Activated CD8-positive, alpha-beta memory T cell treated with anti-CD3 and anti-CD28 coated beads, Interleukin-2, amount 50 U/mL, for 4 hours (primary cell): ENCODE measurements at regions not wholly inside any gene's neighbourhood (a gene's known extent, or its start where the extent isn't known, plus 50 kb on each side); places are given as distances from the start of the nearest gene placed in this dataset.
"Not testable (repeated sequence)": the region's sequence is repeated elsewhere in the genome, so short reads cannot be mapped to it uniquely, and the experiment has no call there.

Source experiments
- DNase-seq: peaks from one replicate; pipeline ENCODE4 v3.0.0-alpha.2; 2020

DNA sequence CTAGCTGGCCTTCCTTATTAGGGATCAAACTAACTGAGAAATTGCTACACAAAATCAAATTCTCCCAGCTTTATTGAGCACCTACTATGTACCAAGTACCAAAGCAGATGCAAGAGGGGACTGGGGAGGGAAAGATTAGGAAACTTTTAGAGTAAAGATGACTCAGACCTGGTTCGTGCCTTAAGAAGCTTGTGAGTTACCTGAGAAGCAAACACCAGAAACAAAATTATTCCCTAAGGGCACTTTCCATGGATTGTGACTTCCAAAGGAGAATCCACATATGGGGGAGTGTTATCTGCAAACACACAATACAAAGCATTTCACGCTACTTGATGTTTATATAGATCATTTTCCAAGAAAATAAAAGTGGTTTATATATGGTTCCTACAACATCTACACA, 326.9 kb upstream of the HNRNPA3 start:
- DNase-seq: no peak

DNA sequence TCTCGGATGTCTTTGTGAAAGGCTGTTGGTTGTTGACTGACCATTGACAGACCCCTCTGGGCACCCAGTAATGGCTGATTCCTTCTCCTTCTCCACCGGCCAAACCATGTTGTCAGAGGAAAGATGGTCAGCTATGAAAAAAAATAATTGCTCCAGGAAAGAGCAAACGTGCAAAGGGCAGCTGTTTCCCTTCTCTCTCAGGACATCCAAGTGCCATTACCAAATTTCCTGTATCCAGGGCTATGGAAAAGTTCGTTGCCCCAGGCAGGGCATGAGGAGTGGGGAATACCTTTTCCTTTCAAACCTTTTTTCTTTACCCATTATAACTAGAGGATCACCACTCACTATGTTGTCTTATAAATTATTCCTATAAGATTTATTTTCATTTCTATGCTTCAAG, 321.5 kb upstream of the HNRNPA3 start:
- no peak for DNase-seq

DNA sequence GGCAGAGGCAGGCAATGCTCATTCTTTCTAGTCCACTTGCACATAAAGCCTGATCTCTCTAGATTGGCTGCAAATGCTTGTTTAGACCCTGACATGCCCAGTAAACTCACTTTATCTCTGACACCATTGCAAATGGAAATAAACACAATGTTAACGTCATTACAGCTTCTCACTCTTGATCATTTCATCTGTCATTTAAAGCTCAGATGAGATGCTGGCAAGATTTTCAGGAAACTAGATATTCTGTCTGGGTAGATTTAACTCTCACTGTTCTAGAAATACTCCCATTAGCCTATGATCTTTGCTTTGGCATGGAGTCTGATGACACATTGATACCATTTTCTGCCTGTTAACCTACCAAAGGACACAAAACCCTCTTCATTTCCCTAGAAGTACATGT, 320.7 kb upstream of the HNRNPA3 start:
- DNase-seq: no peak

DNA sequence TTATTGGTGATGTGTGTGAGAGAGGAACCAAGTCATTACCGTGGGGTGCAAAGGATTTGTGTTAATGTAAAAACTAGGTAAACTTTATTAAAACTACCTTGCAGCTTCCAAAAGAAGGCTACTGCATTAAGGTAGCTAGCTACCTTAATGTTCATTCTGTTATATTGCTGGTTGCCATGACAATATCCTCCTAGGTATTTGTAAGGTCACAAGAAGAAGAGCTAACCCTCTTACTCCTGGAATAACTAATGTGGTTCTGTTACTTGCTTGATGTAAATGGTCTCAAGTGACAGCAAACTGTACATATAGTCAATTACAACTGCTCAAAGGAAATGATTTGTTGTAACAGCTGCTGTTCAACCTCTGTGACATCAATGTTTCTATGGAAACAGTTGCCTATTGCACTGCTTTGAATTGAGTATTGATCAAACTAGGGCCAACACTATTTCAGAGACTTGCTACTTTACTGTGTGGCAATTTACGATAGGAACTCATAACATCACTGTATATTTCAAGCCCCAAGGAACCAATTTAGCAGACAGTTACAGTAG, 319.8 kb upstream of the HNRNPA3 start:
- no peak for DNase-seq

DNA sequence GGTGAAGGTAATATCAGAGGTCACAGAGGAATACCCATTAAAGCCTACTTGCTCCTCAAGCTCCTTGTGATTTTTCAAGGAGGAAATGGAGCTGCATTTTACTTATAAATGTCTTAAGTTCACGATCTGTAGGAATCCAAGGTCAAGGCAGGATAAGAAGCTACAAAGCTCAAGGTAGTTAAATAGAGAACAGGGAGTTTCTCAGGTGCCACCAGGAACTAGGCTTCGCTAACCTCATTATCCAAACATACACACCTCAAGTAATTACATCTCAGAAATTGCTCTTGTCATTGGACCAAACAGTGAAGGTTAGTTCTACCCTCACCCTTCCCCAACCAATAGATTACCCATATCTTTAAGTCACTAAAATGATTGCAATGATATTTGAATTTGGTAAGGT, 317.4 kb upstream of the HNRNPA3 start:
- DNase-seq: no peak

DNA sequence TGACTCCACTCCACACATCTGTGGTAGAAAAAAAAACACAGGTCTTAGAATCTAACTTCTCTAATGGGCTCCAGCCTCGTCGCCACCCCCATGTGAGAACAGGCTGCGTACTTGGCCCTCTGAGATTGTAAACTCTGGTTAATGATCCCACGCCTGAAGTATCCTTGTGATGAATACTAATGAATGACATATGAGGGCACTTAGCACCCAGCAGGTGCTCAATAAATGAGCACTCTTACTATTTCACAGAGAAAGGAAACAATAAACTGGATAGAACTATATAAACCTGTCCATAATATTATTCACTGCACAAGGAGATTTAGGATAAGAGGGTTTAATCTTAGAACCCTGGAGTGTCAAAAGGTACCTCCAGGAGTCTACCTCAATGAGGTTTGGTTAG, 310.1 kb upstream of the HNRNPA3 start:
- no peak for DNase-seq

DNA sequence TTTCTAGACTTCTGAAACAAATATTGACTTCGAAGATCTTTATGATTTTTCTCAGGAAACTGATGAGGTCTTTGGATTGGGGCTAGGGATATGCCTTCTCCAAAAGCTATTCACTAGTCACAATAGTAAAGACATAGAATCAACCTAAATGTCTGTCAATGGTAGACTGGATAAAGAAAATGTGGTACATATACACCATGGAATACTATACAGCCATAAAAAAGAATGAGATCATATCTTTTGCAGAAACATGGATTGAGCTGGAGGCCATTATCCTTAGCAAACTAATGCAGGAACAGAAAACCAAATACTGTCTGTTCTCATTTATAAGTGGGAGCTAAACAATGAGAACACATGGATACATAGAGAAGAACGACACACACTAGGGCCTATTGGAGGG, 308.5 kb upstream of the HNRNPA3 start:
- not testable (repeated sequence) for DNase-seq

DNA sequence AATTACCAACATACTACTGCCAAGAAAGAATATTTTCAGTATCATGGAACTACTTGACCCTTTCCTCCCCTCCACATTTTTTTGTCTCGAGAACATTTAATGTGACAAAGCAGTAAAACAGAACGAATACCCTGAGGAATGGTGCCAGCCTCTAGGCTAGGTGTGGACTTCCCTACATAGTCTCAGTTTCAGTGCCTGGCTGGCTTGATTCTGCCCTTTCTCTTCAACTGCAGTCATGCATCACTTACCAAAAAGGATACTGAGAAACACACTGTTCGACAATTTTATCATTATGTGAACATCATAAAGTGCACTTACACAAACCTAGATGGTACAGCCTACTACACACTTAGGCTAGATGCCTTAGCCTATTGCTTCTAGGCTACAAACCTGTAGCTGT, 305.3 kb upstream of the HNRNPA3 start:
- DNase-seq: no peak

DNA sequence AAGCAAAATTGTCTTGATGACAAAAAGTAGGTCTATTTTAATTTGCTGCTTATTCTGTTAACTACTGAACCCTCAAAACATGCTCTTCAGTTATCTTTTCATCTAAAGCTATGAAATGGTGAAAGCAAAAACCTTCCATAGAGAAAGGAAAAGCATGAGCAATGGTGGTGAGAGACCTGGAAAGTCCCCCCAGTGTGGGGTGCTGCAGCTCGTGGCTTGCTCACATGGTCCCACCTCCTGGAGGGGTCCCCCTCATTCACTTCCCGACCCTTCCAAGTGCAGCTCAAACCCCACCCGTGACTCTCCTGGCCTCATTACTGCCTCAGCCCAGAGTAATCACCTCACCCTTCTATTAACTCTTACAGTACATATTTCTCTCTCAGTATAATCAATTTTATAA, 301.8 kb upstream of the HNRNPA3 start:
- no peak for DNase-seq

DNA sequence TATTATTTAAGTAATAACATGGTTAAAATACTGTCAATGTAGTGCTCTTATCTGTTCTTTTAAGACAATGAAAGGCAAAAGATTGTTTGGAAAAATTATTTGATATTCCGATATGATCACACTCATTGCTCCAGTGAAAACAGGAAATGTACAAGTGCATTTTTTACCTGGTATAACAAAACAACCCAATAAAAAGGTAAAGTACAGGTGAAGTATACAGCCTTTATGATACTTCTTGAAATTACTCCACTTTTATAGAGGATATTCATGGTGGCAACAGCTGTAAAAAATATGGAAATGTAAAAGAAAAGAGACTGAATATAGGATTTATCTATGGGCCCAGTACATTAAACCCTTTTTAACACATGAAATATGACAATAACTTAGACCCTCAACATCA, 298.6 kb upstream of the HNRNPA3 start:
- no peak for DNase-seq

DNA sequence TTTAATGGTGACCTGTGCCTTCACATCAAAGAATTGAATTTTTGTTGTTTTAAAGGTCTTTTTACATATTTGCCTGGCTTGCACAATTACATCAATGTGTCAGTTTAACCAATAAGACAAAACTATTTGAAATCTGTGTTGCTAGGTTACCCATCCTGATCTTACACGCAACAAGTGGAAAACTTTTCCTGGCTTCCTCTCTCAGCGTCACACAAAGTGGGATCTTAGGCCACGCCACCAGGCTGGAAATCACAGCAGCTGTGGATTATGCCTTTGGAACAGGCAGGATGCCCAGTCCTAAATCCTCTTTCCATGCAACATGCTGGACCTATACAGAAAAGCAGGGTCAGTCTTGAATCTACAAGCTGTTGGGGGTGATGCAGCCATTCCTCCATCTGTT, 298.2 kb upstream of the HNRNPA3 start:
- no peak for DNase-seq

DNA sequence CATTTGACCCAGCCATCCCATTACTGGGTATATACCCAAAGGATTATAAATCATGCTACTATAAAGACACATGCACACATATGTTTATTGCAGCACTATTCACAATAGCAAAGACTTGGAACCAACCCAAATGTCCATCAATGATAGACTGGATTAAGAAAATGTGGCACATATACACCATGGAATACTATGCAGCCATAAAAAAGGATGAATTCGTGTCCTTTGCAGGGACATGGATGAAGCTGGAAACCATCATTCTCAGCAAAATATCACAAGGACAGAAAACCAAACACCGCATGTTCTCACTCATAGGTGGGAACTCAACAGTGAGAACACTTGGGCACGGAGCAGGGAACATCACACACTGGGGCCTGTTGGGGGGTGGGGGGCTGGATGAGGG, 290.0 kb upstream of the HNRNPA3 start:
- not testable (repeated sequence) for DNase-seq

DNA sequence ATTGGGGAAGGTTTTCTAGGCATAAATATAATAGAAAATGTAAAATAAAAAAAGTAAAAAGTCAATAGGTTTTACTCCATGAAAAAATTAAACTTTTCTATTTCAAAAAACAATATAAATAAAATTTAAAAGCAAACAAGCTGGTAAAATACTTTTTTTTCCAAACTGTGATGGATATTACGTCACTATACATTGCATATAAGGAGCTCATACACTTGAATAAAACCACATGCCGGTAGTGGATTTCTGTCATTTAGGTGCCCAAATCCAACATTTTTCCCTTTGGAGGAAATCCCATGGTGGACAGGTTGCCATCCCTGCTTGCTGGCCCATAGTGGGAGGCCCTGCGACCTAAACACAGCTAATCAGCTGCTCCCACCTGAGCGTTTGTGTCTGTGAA, 289.4 kb upstream of the HNRNPA3 start:
- DNase-seq: no peak

DNA sequence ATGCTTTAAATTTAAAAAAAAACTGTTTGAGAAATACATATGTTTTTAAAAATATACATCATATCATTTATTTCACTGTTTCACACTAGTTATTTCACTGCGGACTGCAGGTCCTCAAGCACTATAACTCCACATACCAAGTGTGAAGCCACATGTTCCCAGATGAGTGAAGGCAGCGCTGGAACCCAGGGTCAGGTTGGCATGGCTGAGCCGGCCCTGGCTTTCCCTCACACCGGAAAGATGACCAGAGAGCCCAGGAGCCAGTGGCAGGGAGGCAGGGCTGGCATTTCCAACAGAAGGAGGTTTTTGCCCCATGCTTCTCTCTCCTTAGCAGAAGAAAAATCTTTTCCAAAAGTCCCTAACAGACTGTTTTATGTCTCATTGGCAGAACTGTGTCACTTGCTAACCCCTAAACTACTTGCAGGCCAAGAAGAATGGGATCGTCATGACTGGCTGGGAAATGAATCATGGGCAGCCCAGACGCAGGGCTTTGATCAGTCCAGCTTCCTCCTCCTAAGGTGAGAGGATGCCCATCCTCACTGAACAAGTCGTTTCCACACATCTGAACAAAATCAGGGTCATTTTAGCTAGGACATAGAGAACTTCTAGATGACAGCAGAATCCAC, 287.6 kb upstream of the HNRNPA3 start:
- DNase-seq: no peak

DNA sequence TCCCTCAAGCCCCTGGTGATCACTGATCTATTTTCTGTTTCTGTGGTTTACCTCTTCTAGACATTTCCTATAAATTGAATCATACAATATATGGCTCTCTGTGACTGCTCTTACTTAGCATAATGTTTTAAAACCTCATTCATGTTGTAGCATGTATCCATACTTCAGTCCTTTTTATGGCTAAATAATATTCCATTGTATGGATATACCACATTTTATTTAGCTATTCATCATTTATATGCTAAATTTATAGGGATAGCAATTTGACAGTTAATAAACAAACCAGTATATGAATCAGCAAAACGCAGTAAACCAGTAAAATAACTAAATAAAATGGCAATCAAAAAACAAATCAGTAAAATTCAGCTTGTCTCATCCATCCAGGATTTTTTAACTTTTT, 286.1 kb upstream of the HNRNPA3 start:
- no peak for DNase-seq

DNA sequence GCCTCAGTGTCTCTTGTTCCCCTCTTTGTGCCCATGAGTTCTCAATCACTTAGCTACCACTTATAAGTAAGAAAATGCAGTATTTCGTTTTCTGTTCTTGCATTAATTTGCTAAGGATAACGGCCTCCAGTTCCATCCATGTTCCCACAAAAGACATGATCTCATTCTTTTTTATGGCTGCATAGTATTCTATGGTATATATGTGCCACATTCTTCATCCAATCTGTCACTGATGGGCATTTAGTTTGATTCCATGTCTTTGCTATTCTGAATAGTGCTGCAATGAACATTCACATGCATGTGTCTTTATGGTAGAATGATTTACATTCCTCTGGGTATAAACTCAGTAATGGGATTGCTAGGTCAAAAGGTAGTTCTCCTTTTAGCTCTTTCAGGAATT, 283.2 kb upstream of the HNRNPA3 start:
- not testable (repeated sequence) for DNase-seq

DNA sequence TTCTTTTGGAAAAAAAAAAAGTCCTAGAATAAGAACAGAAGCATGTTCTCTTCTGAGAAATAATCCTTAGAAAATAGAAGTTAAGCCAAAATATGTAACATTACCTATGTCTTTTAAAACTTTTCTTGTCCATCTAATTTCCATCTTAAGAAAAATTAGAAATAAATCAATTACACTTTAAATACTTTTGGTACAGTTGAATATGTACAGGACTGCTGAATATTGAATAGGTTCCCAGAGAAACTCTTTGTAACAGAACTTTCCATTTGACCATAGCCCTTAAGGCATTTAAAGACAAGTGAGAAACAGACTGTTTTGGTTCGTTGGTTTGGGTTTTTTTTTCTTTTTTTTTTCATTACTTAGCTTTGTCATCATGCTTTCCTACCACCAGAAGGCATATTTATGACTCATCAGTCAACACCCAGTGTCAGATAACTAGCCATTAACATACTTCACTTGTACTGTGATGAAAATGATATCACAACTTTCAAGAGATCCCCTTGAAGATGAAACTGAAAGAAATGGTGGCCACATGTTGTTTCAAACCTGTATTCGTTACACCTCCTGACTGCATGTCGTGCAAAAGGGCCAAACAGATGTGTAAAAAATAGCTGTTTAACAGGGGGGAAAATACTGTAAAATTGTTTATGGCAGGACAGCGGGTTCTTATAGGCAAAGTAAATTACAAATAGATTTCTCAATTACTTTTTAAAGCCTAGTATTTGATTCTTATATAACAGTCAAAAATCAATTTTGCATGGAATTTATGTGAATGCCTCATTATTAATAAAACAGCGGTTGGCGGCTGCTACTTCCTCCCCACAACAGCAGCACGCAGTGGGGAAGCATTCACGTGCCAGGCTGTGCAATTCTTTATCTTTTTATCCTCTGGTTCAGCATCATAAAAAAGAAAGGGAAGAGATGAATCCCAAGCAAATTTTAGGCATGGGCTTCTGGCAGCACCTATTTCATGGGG, 280.7 kb upstream of the HNRNPA3 start:
- DNase-seq: no peak

DNA sequence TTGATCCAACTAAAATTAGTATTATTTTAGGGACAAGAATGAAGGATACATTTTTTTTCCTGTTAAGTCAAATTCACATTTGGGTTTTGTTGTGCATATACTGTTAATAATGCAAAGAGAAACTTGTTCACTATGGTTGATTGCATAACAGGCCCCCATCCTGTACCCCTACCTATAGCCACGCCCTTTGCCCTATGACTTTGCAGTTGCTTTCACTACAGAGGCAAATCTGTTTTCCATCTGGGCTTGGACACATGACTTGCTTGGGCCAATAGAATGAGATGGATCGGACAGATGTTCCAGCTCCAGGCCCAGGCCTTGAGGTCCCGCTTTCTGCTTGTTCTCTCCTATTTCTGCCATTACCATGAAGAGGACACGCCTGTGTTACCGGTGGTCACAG, 278.5 kb upstream of the HNRNPA3 start:
- no peak for DNase-seq

DNA sequence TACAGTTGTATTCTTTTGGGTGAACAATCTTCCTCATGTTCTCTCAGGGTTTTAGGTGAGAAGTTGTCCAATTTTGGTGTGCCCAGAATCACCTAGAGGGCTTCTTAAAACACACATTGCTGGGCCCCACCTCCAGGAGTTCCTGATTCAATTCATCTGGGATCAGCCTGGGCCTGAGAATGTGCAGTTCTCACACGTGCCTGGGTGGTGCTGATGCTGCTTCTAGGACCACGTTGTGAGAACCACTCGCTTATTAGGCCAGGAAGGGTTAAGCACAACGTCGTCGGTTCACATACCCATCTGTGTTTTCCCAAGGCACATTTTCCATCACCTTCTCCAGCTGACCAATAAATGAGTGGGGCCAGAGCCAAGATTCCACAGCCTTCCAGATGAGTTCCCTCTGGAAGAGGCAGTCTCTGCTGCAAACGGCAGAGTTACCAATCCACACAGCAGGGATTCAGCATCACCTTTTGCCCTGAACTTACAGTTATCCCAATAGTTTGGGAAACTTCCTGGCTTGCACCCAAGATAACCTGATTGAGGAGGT, 277.7 kb upstream of the HNRNPA3 start:
- DNase-seq: no peak

DNA sequence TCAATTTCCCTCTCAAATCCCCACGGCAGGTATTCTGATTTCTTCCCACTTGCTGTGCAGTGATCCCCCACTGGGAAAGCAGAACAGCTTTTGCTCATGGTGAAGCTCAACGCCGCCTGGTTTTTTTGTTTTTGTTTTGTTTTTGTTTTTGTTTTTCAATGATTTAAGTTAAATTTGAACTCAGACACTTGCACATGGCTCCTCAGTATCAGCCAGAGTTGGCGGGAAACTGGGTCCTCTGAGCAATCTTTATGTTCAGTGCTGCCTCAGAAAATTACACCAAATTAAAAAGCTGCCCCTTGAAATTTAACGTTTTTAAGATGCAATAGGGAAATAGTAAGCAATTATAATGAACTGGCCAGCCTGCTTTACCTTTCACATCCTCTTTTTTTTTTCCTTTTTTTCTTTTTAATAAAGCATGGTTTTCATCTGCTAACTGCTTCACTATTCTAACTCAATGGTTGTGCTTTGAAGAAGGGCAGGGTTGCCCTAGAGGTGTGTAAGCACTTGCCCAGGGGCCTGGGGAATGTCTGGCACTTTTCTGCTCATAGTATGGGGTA, 277.0 kb upstream of the HNRNPA3 start:
- no peak for DNase-seq

DNA sequence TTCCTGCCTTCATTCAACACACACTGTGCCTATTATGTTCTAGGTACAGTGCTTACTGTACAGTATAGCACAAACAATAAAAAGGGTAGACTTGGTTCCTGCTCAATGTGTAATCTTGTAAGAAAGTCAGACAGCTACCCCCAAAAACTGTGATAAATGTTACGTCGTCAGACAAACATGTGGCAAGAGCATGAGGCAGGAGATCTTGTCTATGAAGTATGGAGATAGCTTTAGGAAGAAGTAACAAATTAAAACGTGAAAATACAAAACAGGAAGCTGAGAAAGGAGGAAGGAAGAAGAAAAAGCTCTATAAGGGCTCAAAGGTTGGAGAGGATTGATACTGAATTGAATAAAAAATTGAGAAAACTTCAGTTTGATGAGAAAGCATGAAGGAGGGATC, 276.2 kb upstream of the HNRNPA3 start:
- DNase-seq: no peak

DNA sequence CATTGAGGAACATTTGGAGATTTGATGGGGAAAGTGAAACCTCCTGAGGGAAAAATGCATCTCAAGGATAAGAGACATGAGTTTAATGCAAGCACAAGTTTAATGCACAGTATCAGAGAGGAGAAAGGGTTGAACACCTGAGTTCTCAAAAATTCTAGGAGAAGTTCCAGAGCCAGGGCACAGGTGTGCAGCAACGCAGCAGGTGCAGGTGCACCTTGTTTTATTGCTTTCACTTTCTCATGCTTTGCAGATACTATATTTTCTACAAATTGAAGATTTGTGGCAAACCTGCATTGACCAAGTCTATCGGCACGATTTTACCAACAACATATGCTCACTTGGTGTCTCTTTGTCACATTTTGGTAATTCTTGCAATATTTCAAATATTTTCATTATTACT, 267.6 kb upstream of the HNRNPA3 start:
- no peak for DNase-seq

DNA sequence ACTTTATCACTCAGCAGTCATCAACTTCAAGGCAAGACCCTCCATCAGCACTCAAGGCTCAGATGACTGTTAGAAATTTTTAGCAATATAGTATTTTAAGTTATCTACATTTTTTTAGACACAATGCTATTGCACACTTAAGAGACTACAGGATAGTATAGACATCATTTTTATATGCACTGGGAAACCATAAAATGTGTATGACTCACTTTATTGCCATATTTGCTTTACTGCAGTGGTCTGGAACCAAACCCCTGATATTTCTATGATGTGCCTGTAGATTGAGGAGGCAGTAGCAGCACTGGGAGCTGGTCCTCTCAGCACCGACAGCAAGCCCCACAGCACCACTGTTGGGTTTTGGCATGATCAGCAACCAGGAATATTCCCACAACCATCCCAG, 264.8 kb upstream of the HNRNPA3 start:
- no peak for DNase-seq

DNA sequence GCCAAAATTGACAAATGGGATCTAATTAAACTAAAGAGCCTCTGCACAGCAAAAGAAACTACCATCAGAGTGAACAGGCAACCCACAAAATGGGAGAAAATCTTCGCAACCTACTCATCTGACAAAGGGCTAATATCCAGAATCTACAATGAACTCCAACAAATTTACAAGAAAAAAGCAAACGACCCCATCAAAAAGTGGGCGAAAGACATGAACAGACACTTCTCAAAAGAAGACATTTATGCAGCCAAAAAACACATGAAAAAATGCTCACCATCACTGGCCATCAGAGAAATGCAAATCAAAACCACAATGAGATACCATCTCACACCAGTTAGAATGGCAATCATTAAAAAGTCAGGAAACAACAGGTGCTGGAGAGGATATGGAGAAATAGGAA, 261.4 kb upstream of the HNRNPA3 start:
- not testable (repeated sequence) for DNase-seq
